ENCODE measurements at regions not wholly inside any gene's neighbourhood (a gene's known extent, or its start where the extent isn't known, plus 50 kb on each side); places are given as distances from the start of the nearest gene placed in this dataset.

DNA sequence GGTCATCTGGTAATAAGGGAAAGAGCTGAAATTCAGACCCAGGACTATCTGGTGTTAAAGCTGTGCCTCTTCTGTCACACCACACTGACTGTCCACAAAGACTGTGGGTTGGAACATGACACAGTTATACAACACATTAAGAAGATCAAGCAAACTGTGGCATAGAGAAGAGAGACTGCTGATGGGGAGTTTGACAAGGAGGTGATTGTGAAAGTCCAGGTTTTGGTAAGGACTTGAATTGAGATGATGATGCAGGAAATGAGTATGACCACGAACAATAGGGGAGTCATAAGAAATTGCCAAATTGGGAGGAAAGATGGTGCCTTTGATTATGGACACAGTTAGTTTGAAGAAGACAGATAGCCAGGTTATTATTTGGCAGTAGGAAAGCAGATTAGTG is 163.4 kb downstream of the PDGFRA start:
- H3K27me3 ChIP-seq (ENCODE audit: control insufficient read depth in 4 of 4, insufficient read depth in 4 of 4, low read length in 3 of 4): no peaks in the 10 kb centered on the region
- no peak overlapping the region for H3K27ac ChIP-seq (ENCODE audit: low read depth in 1 of 2, low read length in 2 of 2)
- DNase-seq (ENCODE audit: low spot score): no peak
- no peak overlapping the region for H3K9ac ChIP-seq (ENCODE audit: low read depth in 1 of 2, low read length in 2 of 2)
- no peaks in the 10 kb centered on the region for H3K4me1 ChIP-seq (ENCODE audit: control insufficient read depth in 4 of 4, insufficient read depth in 4 of 4, low read length in 3 of 4)
- H3K36me3 ChIP-seq (ENCODE audit: control insufficient read depth in 4 of 4, insufficient read depth in 3 of 4, low read depth in 1 of 4, low read length in 3 of 4): no peaks in the 10 kb centered on the region
- H3K9me3 ChIP-seq (ENCODE audit: control insufficient read depth in 4 of 4, low read length in 3 of 4): no peaks in the 10 kb centered on the region
- no peak overlapping the region for H3K4me3 ChIP-seq (ENCODE audit: low read depth in 1 of 3, low read length in 3 of 3)
- TF ChIP-seq, protein P1, sequence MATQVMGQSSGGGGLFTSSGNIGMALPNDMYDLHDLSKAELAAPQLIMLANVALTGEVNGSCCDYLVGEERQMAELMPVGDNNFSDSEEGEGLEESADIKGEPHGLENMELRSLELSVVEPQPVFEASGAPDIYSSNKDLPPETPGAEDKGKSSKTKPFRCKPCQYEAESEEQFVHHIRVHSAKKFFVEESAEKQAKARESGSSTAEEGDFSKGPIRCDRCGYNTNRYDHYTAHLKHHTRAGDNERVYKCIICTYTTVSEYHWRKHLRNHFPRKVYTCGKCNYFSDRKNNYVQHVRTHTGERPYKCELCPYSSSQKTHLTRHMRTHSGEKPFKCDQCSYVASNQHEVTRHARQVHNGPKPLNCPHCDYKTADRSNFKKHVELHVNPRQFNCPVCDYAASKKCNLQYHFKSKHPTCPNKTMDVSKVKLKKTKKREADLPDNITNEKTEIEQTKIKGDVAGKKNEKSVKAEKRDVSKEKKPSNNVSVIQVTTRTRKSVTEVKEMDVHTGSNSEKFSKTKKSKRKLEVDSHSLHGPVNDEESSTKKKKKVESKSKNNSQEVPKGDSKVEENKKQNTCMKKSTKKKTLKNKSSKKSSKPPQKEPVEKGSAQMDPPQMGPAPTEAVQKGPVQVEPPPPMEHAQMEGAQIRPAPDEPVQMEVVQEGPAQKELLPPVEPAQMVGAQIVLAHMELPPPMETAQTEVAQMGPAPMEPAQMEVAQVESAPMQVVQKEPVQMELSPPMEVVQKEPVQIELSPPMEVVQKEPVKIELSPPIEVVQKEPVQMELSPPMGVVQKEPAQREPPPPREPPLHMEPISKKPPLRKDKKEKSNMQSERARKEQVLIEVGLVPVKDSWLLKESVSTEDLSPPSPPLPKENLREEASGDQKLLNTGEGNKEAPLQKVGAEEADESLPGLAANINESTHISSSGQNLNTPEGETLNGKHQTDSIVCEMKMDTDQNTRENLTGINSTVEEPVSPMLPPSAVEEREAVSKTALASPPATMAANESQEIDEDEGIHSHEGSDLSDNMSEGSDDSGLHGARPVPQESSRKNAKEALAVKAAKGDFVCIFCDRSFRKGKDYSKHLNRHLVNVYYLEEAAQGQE (IDR thresholded peaks at IDR 0.05): no peak
- WGBS: 40% methylated on average over 1 of the region's 1 CpG

DNA sequence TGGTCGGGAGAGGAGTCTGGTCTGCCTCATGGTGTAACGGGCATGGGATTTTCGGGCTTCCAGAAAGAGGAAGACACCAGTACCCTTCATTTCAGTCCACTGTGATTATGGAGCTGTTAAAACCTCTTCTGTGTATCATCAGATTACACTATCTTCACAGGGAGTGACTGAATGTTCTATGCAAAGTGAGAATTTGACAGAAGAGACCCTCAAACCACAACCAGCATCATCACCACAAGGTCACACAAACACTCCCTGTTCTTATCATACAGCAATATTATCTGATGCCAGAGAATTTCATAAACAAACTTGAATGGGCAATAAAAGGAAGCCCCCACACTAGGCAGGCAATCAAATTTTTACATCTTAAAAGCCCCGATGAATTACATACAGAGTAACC is 164.2 kb downstream of the PDGFRA start:
- WGBS: 88% methylated on average over 4 of the region's 4 CpGs
- no peak overlapping the region for H3K4me3 ChIP-seq (ENCODE audit: low read depth in 1 of 3, low read length in 3 of 3)
- TF ChIP-seq HNF4G (IDR thresholded peaks at IDR 0.05) (no peak), FOXA1 (IDR thresholded peaks at IDR 0.05) (no peak), RXRA (IDR thresholded peaks at IDR 0.05) (no peak), YY1 (IDR thresholded peaks at IDR 0.05) (no peak), JUND (IDR thresholded peaks at IDR 0.05) (no peak), GABPA (IDR thresholded peaks at IDR 0.05 in 1 of 2, conservative IDR thresholded peaks at IDR 0.05 in 1 of 2) (no peak), NR2F2 (IDR thresholded peaks at IDR 0.05) (no peak), RAD21 (IDR thresholded peaks at IDR 0.05) (no peak), SP1 (IDR thresholded peaks at IDR 0.05) (no peak)
- TF ChIP-seq, protein P2, sequence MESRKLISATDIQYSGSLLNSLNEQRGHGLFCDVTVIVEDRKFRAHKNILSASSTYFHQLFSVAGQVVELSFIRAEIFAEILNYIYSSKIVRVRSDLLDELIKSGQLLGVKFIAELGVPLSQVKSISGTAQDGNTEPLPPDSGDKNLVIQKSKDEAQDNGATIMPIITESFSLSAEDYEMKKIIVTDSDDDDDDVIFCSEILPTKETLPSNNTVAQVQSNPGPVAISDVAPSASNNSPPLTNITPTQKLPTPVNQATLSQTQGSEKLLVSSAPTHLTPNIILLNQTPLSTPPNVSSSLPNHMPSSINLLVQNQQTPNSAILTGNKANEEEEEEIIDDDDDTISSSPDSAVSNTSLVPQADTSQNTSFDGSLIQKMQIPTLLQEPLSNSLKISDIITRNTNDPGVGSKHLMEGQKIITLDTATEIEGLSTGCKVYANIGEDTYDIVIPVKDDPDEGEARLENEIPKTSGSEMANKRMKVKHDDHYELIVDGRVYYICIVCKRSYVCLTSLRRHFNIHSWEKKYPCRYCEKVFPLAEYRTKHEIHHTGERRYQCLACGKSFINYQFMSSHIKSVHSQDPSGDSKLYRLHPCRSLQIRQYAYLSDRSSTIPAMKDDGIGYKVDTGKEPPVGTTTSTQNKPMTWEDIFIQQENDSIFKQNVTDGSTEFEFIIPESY (IDR thresholded peaks at IDR 0.05): no peak
- TF ChIP-seq, protein P1 (IDR thresholded peaks at IDR 0.05): no peak
- TF ChIP-seq, protein P3, sequence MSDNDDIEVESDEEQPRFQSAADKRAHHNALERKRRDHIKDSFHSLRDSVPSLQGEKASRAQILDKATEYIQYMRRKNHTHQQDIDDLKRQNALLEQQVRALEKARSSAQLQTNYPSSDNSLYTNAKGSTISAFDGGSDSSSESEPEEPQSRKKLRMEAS (IDR thresholded peaks at IDR 0.05): no peak
- no peak overlapping the region for H3K9ac ChIP-seq (ENCODE audit: low read depth in 1 of 2, low read length in 2 of 2)
- no peak for DNase-seq (ENCODE audit: low spot score)
- H3K27ac ChIP-seq (ENCODE audit: low read depth in 1 of 2, low read length in 2 of 2): no peak overlapping the region
- no peaks in the 10 kb centered on the region for H3K36me3 ChIP-seq (ENCODE audit: control insufficient read depth in 4 of 4, insufficient read depth in 3 of 4, low read depth in 1 of 4, low read length in 3 of 4)
- H3K4me1 ChIP-seq (ENCODE audit: control insufficient read depth in 4 of 4, insufficient read depth in 4 of 4, low read length in 3 of 4): no peaks in the 10 kb centered on the region
- no peaks in the 10 kb centered on the region for H3K9me3 ChIP-seq (ENCODE audit: control insufficient read depth in 4 of 4, low read length in 3 of 4)
- H3K27me3 ChIP-seq (ENCODE audit: control insufficient read depth in 4 of 4, insufficient read depth in 4 of 4, low read length in 3 of 4): no peaks in the 10 kb centered on the region
